ENCODE measurements at regions not wholly inside any gene's neighbourhood (a gene's known extent, or its start where the extent isn't known, plus 50 kb on each side); places are given as distances from the start of the nearest gene placed in this dataset.

DNA sequence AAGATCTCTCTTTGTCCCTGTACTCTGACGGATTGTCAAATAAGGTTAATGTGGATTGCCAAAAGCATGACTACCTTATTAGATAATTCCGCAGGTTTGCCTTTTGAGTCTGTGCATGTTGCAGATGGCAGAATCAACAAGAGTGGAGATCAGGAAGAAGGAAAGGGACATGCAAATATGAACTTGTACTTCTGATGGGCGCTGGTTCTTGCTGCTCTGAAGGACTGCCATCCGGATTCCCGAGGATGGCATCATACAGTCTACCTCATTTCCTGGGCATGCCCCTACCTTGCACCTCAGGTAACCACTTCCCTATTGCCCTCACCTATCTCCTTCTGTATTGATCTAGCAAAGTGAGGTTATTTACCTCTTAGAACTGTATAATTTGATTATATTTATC, 504.2 kb downstream of the ACTL7B start:
- TF ChIP-seq CTCF (IDR thresholded peaks at IDR 0.05; ENCODE audit: low read depth, low read length, poor library complexity, severe bottlenecking) = no peak
- TF ChIP-seq EZH2phosphoT487 (IDR thresholded peaks at IDR 0.05; ENCODE audit: borderline replicate concordance, low read length) = no peak
